ENCODE measurements at regions not wholly inside any gene's neighbourhood (a gene's known extent, or its start where the extent isn't known, plus 50 kb on each side); places are given as distances from the start of the nearest gene placed in this dataset.

- TF ChIP-seq CTCF (IDR thresholded peaks at IDR 0.05), result no peak
- no peak for TF ChIP-seq EZH2phosphoT487 (IDR thresholded peaks at IDR 0.05)
These were observed 425.2 kb downstream of the TTLL7 start for GRCh38 chr1:83573776-83574175.
